Suprapubic skin (tissue), 4 donors: ENCODE measurements at regions not wholly inside any gene's neighbourhood (a gene's known extent, or its start where the extent isn't known, plus 50 kb on each side); places are given as distances from the start of the nearest gene placed in this dataset.

Source experiments
- DNase-seq, 2 donors: peaks; one replicate each; pipeline ENCODE4 v3.0.0-alpha.2; 2019; ENCODE audit warnings: low spot score in 2 of 2
- H3K27ac ChIP-seq: fragments of 200-600 bp; sonication (generic); one replicate; pipeline ENCODE4 v1.5.1; 2019
- H3K27me3 ChIP-seq: fragments of 200-600 bp; sonication (generic); one replicate; pipeline ENCODE4 v1.5.1; 2019
- H3K36me3 ChIP-seq: fragments of 200-600 bp; sonication (generic); one replicate; pipeline ENCODE4 v1.5.1; 2019
- H3K4me1 ChIP-seq: fragments of 200-600 bp; sonication (generic); one replicate; pipeline ENCODE4 v1.5.1; 2019
- H3K4me3 ChIP-seq: fragments of 200-600 bp; sonication (generic); one replicate; pipeline ENCODE4 v1.5.1; 2019; ENCODE audit warnings: mild to moderate bottlenecking
- H3K9me3 ChIP-seq: fragments of 200-600 bp; sonication (generic); one replicate; pipeline ENCODE4 v1.5.1; 2019
- EP300 ChIP-seq: sonication (generic); formaldehyde crosslinking; IDR thresholded peaks from one replicate; pipeline ENCODE4 v1.6.1; 2017; ENCODE audit warnings: antibody characterized with exemption
- POLR2A ChIP-seq, 2 donors: fragments of 450-650 bp; IDR thresholded peaks; one replicate each; pipeline ENCODE4 v1.6.1; 2017; ENCODE audit warnings: antibody characterized with exemption in 2 of 2, mild to moderate bottlenecking in 2 of 2, moderate library complexity in 2 of 2
- POLR2AphosphoS5 ChIP-seq, 3 donors: sonication (generic); formaldehyde crosslinking; IDR thresholded peaks; one replicate each; pipeline ENCODE4 v1.6.1; 2017; ENCODE audit warnings: antibody characterized with exemption in 3 of 3
- WGBS: methylation state at CpG from one replicate; pipeline ENCODE4 v1.1.5; 2018; 5-methylcytosine and 5-hydroxymethylcytosine counted together
- TF ChIP-seq, protein P1 (sequence below), 2 donors: fragments of 200-600 bp in 1 of 2; fragments of 450-650 bp in 1 of 2; sonication (generic) in 1 of 2; IDR thresholded peaks; one replicate each; pipeline ENCODE4 v1.5.1; 2016 to 2019; ENCODE audit warnings: antibody characterized with exemption in 2 of 2, mild to moderate bottlenecking in 1 of 2, moderate library complexity in 1 of 2

DNA sequence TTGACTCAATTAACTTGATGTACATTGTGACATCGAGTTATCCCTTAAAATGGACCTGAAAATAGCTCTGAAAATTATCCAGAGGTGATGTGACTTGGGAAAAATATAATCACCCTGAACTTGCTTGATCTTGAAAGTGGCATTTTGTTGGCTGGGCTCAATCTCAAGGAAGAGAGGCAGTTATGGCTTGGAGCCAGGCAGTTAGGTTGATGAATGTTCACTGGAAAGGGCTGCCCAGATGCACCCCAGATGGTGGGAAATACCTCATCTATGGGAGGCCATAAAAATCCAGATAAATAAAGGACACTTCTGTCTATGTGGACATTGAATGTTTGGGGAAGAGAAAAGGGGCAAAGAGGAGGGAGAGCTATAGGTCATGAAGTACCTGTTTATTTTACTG, 55.7 kb upstream of the OR5AN1 start:
- Histone ChIP-seq H3K4me1 (no peaks in the 10 kb centered on the region), H3K36me3 (no peaks in the 10 kb centered on the region), H3K27ac (no peak overlapping the region), H3K27me3 (no peaks in the 10 kb centered on the region), H3K9me3 (no peaks in the 10 kb centered on the region), H3K4me3 (no peak overlapping the region)
- TF ChIP-seq, protein P1, sequence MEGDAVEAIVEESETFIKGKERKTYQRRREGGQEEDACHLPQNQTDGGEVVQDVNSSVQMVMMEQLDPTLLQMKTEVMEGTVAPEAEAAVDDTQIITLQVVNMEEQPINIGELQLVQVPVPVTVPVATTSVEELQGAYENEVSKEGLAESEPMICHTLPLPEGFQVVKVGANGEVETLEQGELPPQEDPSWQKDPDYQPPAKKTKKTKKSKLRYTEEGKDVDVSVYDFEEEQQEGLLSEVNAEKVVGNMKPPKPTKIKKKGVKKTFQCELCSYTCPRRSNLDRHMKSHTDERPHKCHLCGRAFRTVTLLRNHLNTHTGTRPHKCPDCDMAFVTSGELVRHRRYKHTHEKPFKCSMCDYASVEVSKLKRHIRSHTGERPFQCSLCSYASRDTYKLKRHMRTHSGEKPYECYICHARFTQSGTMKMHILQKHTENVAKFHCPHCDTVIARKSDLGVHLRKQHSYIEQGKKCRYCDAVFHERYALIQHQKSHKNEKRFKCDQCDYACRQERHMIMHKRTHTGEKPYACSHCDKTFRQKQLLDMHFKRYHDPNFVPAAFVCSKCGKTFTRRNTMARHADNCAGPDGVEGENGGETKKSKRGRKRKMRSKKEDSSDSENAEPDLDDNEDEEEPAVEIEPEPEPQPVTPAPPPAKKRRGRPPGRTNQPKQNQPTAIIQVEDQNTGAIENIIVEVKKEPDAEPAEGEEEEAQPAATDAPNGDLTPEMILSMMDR (IDR thresholded peaks at IDR 0.05): no peak
- WGBS: 33% methylated on average over 1 of the region's 1 CpG
- DNase-seq: no peak

DNA sequence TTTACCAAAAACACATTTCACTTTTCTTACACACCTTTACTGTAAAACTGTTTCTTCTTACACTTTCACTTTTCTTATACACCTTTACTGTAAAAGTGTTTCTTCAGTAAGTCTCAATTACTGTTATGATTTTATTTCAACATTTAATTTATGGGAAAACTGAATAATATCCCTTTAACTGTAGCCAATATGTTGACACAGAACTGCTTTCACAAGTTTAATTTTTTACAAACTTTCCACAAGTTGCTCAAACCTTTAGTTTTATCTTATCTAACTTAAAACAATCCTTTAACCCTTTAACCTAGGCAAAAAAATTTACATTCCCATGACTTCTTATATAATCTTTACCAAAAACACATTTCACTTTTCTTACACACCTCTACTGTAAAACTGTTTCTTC, 63.3 kb upstream of the OR5AN1 start:
- no peak for TF ChIP-seq POLR2AphosphoS5 (IDR thresholded peaks at IDR 0.05)
- H3K27me3 ChIP-seq: no peaks in the 10 kb centered on the region
- H3K4me1 ChIP-seq: no peaks in the 10 kb centered on the region
- DNase-seq: no peak
- no peak overlapping the region for H3K4me3 ChIP-seq
- H3K36me3 ChIP-seq: no peaks in the 10 kb centered on the region
- H3K9me3 ChIP-seq: no peaks in the 10 kb centered on the region
- no peak overlapping the region for H3K27ac ChIP-seq

DNA sequence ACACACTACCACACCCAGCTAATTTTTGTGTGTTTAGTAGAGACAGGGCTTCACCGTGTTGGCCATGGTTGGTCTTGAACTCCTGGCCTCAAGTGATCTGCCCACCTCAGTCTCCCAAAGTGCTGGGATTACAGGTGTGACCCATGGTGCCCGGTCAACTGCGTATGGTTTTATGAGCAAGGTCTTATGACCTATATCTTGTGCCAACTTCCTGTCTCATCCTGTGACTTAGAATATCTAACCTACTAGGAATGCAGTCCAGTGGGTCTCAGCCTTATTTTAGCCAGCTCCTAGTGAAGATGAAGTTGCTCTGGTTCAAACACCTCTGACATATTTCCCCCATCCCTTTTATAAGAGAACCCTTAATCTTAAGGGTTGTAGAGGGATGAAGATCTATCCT, 66.1 kb upstream of the OR5AN1 start:
- Histone ChIP-seq H3K4me3 (no peak overlapping the region), H3K9me3 (no peaks in the 10 kb centered on the region), H3K27me3 (no peaks in the 10 kb centered on the region), H3K36me3 (no peaks in the 10 kb centered on the region), H3K27ac (no peak overlapping the region), H3K4me1 (no peaks in the 10 kb centered on the region)
- TF ChIP-seq POLR2A (IDR thresholded peaks at IDR 0.05) (no peak), POLR2AphosphoS5 (IDR thresholded peaks at IDR 0.05) (no peak), EP300 (no peak)
- TF ChIP-seq, protein P1 (IDR thresholded peaks at IDR 0.05): no peak
- WGBS: 88% methylated on average over 3 of the region's 3 CpGs
- DNase-seq: no peak

DNA sequence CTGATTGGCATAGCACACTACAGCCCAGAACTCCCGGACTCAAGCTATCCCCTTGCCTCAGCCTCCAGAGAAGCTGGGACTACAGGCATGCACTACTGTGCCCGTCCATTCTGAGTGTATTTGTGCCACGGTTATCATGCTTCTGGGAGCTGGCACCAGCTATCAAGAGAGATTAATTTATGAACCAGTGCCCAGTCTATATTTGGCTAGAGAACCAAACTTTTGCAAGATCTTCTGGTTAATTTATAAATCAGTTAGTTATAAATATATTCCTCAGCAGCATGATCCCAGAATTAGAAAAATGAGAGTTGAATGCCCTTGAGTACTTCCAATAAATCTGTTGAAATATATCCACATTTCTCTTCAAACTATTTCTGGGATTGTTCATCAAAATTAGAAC, 67.5 kb upstream of the OR5AN1 start:
- no peak overlapping the region for H3K4me3 ChIP-seq
- H3K4me1 ChIP-seq: no peaks in the 10 kb centered on the region
- H3K27ac ChIP-seq: no peak overlapping the region
- DNase-seq: no peak
- no peak for TF ChIP-seq EP300
- TF ChIP-seq, protein P1 (IDR thresholded peaks at IDR 0.05): no peak
- no peak for TF ChIP-seq POLR2AphosphoS5 (IDR thresholded peaks at IDR 0.05)
- TF ChIP-seq POLR2A (IDR thresholded peaks at IDR 0.05): no peak
- WGBS: 61% methylated on average over 3 of the region's 3 CpGs
- H3K36me3 ChIP-seq: no peaks in the 10 kb centered on the region
- H3K9me3 ChIP-seq: no peaks in the 10 kb centered on the region
- no peaks in the 10 kb centered on the region for H3K27me3 ChIP-seq

DNA sequence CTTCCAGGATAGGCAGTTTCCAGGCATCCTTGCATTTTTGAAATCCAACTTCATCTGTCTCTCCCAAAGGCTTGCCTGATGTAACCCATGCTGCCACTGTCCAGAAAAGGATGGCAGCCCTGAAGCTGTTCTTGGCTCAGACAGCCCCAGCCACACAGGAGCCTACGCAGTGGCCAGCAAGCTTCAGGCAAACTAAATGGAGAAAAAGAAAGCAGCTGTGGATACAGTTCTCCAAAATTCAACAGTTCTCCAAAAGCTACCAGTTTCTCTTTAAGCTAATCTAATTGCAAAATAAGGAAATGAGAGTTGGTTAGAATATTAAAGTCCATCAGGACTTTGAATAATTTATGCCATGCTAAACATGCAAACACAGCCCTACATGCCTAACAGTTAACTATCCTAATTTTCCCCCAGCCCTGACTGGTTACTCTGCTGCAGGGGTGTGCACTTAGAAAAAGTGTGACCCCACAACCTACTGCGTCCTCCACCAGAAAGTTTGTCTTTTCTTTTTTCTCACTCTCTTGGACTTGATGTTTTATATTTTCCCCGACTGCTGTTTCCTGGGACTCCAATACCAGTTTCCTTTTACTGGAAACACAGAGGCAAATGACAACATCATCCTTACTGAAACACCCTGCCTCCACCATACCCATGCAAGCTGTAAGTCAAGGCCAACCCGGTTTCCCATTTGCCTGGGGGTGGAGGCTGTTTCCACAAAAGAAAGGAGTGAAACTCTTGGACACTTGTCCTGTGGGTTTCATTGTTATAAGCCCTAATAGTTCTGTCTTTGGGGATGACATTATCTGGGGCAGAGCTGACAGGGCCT, 69.1 kb upstream of the OR5AN1 start:
- WGBS: 69% methylated on average over 4 of the region's 4 CpGs
- no peaks in the 10 kb centered on the region for H3K36me3 ChIP-seq
- H3K4me1 ChIP-seq: no peaks in the 10 kb centered on the region
- no peaks in the 10 kb centered on the region for H3K9me3 ChIP-seq
- no peak overlapping the region for H3K4me3 ChIP-seq
- H3K27ac ChIP-seq: no peak overlapping the region
- no peaks in the 10 kb centered on the region for H3K27me3 ChIP-seq
- no peak for DNase-seq
- no peak for TF ChIP-seq POLR2A (IDR thresholded peaks at IDR 0.05)
- TF ChIP-seq POLR2AphosphoS5 (IDR thresholded peaks at IDR 0.05): no peak
- no peak for TF ChIP-seq EP300
- TF ChIP-seq, protein P1 (IDR thresholded peaks at IDR 0.05): no peak
